H1 (cell line): ENCODE measurements at regions not wholly inside any gene's neighbourhood (a gene's known extent, or its start where the extent isn't known, plus 50 kb on each side); places are given as distances from the start of the nearest gene placed in this dataset.

Experiments used
- BACH1 ChIP-seq: IDR thresholded peaks from 2 replicates; pipeline ENCODE4 v1.6.1; 2012; ENCODE audit warnings: low read length, improper control_type of control experiment
- SP4 ChIP-seq: IDR thresholded peaks from 2 replicates; pipeline ENCODE4 v1.6.1; 2012; ENCODE audit warnings: low read length, inconsistent platforms
- TCF12 ChIP-seq: IDR thresholded peaks from 2 replicates; pipeline ENCODE4 v1.6.1; 2011; ENCODE audit warnings: low read depth, mild to moderate bottlenecking, low read length

- no peak for TF ChIP-seq TCF12
- TF ChIP-seq SP4 = no peak
- TF ChIP-seq BACH1 = no peak
Observed at GRCh38 chr17:59456428-59456827, 109.0 kb upstream of the DHX40 start (continued).
